ENCODE measurements at regions not wholly inside any gene's neighbourhood (a gene's known extent, or its start where the extent isn't known, plus 50 kb on each side); places are given as distances from the start of the nearest gene placed in this dataset.

DNA sequence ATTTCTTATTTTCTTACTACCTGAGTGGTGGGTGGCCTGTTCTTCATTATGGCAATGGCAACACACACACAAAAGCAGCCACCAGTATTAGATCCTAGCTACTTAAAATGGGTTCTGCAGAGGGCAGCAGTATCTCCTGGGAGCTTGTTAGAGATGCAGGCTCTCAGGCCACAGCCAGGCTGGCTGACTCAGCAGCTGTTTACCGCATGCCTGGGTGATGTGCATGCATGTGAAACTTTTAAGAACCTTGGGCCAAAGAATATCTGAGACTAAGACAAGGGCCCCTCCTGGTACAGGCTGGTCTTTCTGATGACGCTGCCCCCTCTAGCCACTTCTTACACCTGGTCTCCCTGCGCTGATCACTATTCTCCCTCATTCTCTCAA, 399.0 kb downstream of the MED10 start:
- no peak for TF ChIP-seq POLR2AphosphoS5 (IDR thresholded peaks at IDR 0.05)
- TF ChIP-seq, protein P1, sequence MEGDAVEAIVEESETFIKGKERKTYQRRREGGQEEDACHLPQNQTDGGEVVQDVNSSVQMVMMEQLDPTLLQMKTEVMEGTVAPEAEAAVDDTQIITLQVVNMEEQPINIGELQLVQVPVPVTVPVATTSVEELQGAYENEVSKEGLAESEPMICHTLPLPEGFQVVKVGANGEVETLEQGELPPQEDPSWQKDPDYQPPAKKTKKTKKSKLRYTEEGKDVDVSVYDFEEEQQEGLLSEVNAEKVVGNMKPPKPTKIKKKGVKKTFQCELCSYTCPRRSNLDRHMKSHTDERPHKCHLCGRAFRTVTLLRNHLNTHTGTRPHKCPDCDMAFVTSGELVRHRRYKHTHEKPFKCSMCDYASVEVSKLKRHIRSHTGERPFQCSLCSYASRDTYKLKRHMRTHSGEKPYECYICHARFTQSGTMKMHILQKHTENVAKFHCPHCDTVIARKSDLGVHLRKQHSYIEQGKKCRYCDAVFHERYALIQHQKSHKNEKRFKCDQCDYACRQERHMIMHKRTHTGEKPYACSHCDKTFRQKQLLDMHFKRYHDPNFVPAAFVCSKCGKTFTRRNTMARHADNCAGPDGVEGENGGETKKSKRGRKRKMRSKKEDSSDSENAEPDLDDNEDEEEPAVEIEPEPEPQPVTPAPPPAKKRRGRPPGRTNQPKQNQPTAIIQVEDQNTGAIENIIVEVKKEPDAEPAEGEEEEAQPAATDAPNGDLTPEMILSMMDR (IDR thresholded peaks at IDR 0.05): no peak

Data from gastroesophageal sphincter (tissue), 3 donors.